ENCODE measurements at regions not wholly inside any gene's neighbourhood (a gene's known extent, or its start where the extent isn't known, plus 50 kb on each side); places are given as distances from the start of the nearest gene placed in this dataset.

- TF ChIP-seq POLR2A (IDR thresholded peaks at IDR 0.05) (no peak), CTCF (IDR thresholded peaks at IDR 0.05) (no peak)
These were observed 250.1 kb upstream of the VRK2 start for GRCh38 chr2:57796527-57796926.
